ENCODE measurements at regions not wholly inside any gene's neighbourhood (a gene's known extent, or its start where the extent isn't known, plus 50 kb on each side); places are given as distances from the start of the nearest gene placed in this dataset.

DNA sequence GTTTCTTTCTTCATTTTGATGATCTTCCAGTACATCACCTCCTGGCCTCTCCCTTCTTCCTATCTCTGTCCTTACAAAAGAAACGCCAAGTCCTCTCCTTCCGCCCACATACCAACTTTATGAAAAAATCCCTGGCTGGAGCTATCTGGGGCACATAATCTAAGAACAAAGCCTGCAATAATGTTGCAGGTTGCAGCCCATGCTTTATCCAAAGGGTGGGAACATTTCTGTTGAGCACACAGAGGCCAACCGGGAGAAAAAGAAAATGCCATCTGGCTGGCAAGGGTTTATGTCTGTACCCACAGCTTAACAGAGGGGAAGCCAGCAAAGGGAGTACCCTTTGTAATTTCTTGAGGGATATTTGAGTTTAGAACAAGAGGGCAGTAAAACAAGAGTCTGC lies 409.6 kb downstream of the SOX9 start:
- Histone ChIP-seq H3K4me3 (no peak overlapping the region), H3K4me2 (no peak overlapping the region), H3K27ac (peak overlapping the region in 1 of 2 experiments; percentile 34; a peak in 3 of 6 replicates), H3K9me3 (peaks cover 8% of the 10 kb centered on the region), H3K4me1 (peaks cover 35% of the 10 kb centered on the region)
- FAIRE-seq (no peak), DNase-seq (ENCODE audit: low read depth in 1 of 2, low spot score in 1 of 2) (no peak), ATAC-seq (no peak)
- 83% methylated on average over 3 of the region's 3 CpGs for WGBS (ENCODE audit: missing lambda C conversion rate)
- POLR2A ChIA-PET: no interaction called here
- CTCF ChIA-PET: interaction anchor here (0.7 to 5.5 kb wide), 3 partner anchors 10 to 1763 kb away, joined by 3 to 43 read pairs (median 5); no protein-coding TSS in a partner anchor
- TF ChIP-seq ZFP36 (IDR thresholded peaks at IDR 0.05; ENCODE audit: borderline replicate concordance, partially characterized antibody) (peak; percentile 10), BHLHE40 (IDR thresholded peaks at IDR 0.05; ENCODE audit: low read depth, low read length) (no peak)

- Histone ChIP-seq H3K27ac (no peak overlapping the region), H3K9me3 (peaks cover 8% of the 10 kb centered on the region), H3K4me3 (no peak overlapping the region), H3K4me2 (no peak overlapping the region), H3K4me1 (peaks cover 29% of the 10 kb centered on the region)
- ATAC-seq (no peak), FAIRE-seq (no peak), DNase-seq (ENCODE audit: low read depth in 1 of 2, low spot score in 1 of 2) (no peak)
- ChIA-PET POLR2A (no interaction called here), CTCF (interaction anchor here (0.6 to 5.5 kb wide), 2 partner anchors 9 to 525 kb away, joined by 3 to 43 read pairs; no protein-coding TSS in a partner anchor)
- WGBS (ENCODE audit: missing lambda C conversion rate): 91% methylated on average over 6 of the region's 6 CpGs
- TF ChIP-seq, protein P1, sequence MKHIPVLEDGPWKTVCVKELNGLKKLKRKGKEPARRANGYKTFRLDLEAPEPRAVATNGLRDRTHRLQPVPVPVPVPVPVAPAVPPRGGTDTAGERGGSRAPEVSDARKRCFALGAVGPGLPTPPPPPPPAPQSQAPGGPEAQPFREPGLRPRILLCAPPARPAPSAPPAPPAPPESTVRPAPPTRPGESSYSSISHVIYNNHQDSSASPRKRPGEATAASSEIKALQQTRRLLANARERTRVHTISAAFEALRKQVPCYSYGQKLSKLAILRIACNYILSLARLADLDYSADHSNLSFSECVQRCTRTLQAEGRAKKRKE (CRISPR knock-in tag; IDR thresholded peaks at IDR 0.05; ENCODE audit: low read depth): no peak
- TF ChIP-seq KDM1A (IDR thresholded peaks at IDR 0.05; ENCODE audit: low read depth): 0 out of 2 replicates have a peak, but pooled peaks have one; percentile 24
Measured at GRCh38 chr17:72531729-72532128, 410.9 kb downstream of the SOX9 start.

DNA sequence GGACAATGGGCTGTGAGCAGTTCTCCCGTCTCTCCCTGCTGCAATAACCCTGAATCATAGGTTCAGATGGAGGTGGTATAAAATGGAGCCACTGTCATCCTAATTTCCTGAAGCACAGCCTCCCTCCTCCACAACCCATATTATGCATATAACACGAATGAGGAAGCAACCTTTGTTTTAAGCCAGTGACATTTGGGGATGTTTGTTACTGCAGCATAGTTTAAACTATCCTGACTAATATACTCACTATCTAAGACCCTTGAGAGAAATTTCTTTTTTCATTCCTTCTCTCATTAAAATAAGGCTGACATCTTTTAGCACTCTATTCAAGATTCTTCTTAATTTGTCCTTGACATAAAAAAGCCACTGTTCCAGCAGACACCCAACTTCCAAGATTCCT lies 413.4 kb downstream of the SOX9 start:
- FAIRE-seq (no peak), ATAC-seq (no peak), DNase-seq (ENCODE audit: low read depth in 1 of 2, low spot score in 1 of 2) (no peak)
- no peak overlapping the region for H3K27ac ChIP-seq
- TF ChIP-seq BHLHE40 (IDR thresholded peaks at IDR 0.05; ENCODE audit: low read depth, low read length) (no peak), KDM1A (IDR thresholded peaks at IDR 0.05; ENCODE audit: low read depth) (peak; percentile 79; the same call in 1 of the 2 replicates)
- 88% methylated on average over 2 of the region's 2 CpGs for WGBS (ENCODE audit: missing lambda C conversion rate)
- H3K4me3 ChIP-seq: no peak overlapping the region
- ChIA-PET POLR2A (no interaction called here), CTCF (no interaction called here)
- peaks cover 32% of the 10 kb centered on the region for H3K4me1 ChIP-seq
- H3K9me3 ChIP-seq: peaks cover 8% of the 10 kb centered on the region
- no peak overlapping the region for H3K4me2 ChIP-seq

DNA sequence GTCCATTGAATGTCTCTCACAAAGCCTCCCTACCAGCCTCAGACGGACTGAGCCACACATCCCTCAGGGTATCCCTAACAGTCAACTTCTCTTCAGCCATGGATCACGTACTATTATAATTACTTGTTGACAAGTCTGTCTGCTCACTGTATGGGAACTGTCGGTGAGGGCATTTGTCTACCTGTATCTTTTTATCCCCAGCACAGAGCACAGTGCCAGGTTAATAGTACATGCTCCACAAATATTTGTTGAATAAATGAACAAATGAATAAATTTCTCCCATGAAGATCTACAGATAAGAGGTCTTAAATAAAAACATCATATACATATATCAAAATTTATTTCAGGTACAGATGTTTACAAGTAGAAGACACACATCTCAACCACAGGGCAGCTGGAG lies 414.0 kb downstream of the SOX9 start:
- Histone ChIP-seq H3K4me3 (no peak overlapping the region), H3K9me3 (peaks cover 8% of the 10 kb centered on the region), H3K4me1 (peaks cover 32% of the 10 kb centered on the region), H3K27ac (no peak overlapping the region), H3K4me2 (no peak overlapping the region)
- no peak for ATAC-seq
- 92% methylated on average over 3 of the region's 3 CpGs for WGBS (ENCODE audit: missing lambda C conversion rate)
- FAIRE-seq: no peak
- ChIA-PET CTCF (interaction anchor here (1.0 to 1.5 kb wide), 2 partner anchors 20 to 73 kb away, joined by 3 to 4 read pairs; no protein-coding TSS in a partner anchor), POLR2A (no interaction called here)
- TF ChIP-seq RAD21 (conservative IDR thresholded peaks at IDR 0.05 in 1 of 2, IDR thresholded peaks at IDR 0.05 in 1 of 2): no peak
- TF ChIP-seq CEBPB (IDR thresholded peaks at IDR 0.05): no peak
- TF ChIP-seq JUNB (IDR thresholded peaks at IDR 0.05): no peak
- no peak for TF ChIP-seq RNF2 (IDR thresholded peaks at IDR 0.05; ENCODE audit: borderline replicate concordance, low read depth)
- TF ChIP-seq JUN (IDR thresholded peaks at IDR 0.05): no peak
- no peak for TF ChIP-seq PBX3 (IDR thresholded peaks at IDR 0.05)
- no peak for TF ChIP-seq NR3C1 (IDR thresholded peaks at IDR 0.05)
- TF ChIP-seq, protein P2, sequence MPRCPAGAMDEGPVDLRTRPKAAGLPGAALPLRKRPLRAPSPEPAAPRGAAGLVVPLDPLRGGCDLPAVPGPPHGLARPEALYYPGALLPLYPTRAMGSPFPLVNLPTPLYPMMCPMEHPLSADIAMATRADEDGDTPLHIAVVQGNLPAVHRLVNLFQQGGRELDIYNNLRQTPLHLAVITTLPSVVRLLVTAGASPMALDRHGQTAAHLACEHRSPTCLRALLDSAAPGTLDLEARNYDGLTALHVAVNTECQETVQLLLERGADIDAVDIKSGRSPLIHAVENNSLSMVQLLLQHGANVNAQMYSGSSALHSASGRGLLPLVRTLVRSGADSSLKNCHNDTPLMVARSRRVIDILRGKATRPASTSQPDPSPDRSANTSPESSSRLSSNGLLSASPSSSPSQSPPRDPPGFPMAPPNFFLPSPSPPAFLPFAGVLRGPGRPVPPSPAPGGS (IDR thresholded peaks at IDR 0.05): no peak
- TF ChIP-seq PHF8 (IDR thresholded peaks at IDR 0.05; ENCODE audit: borderline replicate concordance, low read depth): no peak
- no peak for TF ChIP-seq POLR2A (IDR thresholded peaks at IDR 0.05; ENCODE audit: low read length)
- TF ChIP-seq SREBF2 (IDR thresholded peaks at IDR 0.05): no peak
- no peak for TF ChIP-seq ZNF302 (CRISPR knock-in tag; IDR thresholded peaks at IDR 0.05)
- no peak for TF ChIP-seq FOXS1 (CRISPR knock-in tag; IDR thresholded peaks at IDR 0.05)
- TF ChIP-seq, protein P3, sequence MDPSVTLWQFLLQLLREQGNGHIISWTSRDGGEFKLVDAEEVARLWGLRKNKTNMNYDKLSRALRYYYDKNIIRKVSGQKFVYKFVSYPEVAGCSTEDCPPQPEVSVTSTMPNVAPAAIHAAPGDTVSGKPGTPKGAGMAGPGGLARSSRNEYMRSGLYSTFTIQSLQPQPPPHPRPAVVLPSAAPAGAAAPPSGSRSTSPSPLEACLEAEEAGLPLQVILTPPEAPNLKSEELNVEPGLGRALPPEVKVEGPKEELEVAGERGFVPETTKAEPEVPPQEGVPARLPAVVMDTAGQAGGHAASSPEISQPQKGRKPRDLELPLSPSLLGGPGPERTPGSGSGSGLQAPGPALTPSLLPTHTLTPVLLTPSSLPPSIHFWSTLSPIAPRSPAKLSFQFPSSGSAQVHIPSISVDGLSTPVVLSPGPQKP (IDR thresholded peaks at IDR 0.05; ENCODE audit: low read depth, low read length): no peak
- TF ChIP-seq HDAC2 (IDR thresholded peaks at IDR 0.05): no peak
- TF ChIP-seq NPAS2 (CRISPR knock-in tag; IDR thresholded peaks at IDR 0.05; ENCODE audit: borderline replicate concordance): no peak
- no peak for DNase-seq (ENCODE audit: low read depth in 1 of 2, low spot score in 1 of 2)
